ENCODE measurements at regions not wholly inside any gene's neighbourhood (a gene's known extent, or its start where the extent isn't known, plus 50 kb on each side); places are given as distances from the start of the nearest gene placed in this dataset.

GRCh38 chr21:21682172-21682571 is 684.0 kb downstream of the NCAM2 start:
- no peaks in the 10 kb centered on the region for H3K27me3 Mint-ChIP-seq
- intact Hi-C loops (cut with micrococcal nuclease): no loop called here
- no peak overlapping the region for H3K4me3 Mint-ChIP-seq
- H3K27ac Mint-ChIP-seq: no peak overlapping the region
- no peaks in the 10 kb centered on the region for H3K4me1 Mint-ChIP-seq
- no peak for DNase-seq
- no peaks in the 10 kb centered on the region for H3K36me3 Mint-ChIP-seq (ENCODE audit: low read depth)
- peaks cover 15% of the 10 kb centered on the region for H3K9me3 Mint-ChIP-seq

GRCh38 chr21:21688889-21689288 is 690.7 kb downstream of the NCAM2 start:
- Mint-ChIP-seq H3K27ac (no peak overlapping the region), H3K27me3 (no peaks in the 10 kb centered on the region), H3K4me3 (no peak overlapping the region), H3K36me3 (ENCODE audit: low read depth) (no peaks in the 10 kb centered on the region), H3K4me1 (no peaks in the 10 kb centered on the region), H3K9me3 (no peaks in the 10 kb centered on the region)
- intact Hi-C loops (cut with micrococcal nuclease): no loop called here
- DNase-seq: no peak

DNA sequence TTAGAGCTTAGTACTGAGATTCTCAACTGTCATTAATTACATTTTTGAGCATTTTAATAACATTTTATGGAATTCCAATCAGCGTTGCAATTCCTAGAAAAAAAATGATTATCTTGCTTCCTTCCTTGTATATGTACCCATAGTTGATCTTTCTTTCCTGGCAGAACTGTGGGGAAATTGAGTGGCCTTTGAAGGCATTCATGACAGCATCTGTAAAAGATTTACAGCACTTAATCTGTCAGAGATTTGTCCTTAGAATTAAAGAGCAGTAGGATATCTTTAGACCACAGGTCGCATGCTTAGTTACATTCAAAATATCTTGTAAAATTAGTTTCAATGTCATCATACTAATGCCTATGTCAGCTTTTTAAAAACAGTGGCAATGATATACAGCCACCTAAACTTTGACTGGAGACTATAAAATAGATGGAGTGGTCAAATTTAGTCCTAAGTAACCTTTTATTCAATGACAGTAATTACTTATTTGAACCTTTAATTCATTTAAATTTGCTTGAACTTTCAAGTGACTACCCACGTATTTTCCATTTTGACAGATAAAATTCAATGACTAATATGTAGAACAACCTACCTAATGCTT is 692.0 kb downstream of the NCAM2 start:
- no peak overlapping the region for H3K27ac Mint-ChIP-seq
- no peaks in the 10 kb centered on the region for H3K9me3 Mint-ChIP-seq
- no peak overlapping the region for H3K4me3 Mint-ChIP-seq
- H3K27me3 Mint-ChIP-seq: no peaks in the 10 kb centered on the region
- no peaks in the 10 kb centered on the region for H3K36me3 Mint-ChIP-seq (ENCODE audit: low read depth)
- DNase-seq: no peak
- intact Hi-C loops (cut with micrococcal nuclease): no loop called here
- no peaks in the 10 kb centered on the region for H3K4me1 Mint-ChIP-seq

GRCh38 chr21:21712748-21713520 is 714.7 kb downstream of the NCAM2 start:
- Mint-ChIP-seq H3K27ac (no peak overlapping the region), H3K36me3 (ENCODE audit: low read depth) (no peaks in the 10 kb centered on the region), H3K9me3 (no peaks in the 10 kb centered on the region), H3K27me3 (no peaks in the 10 kb centered on the region), H3K4me1 (no peaks in the 10 kb centered on the region), H3K4me3 (no peak overlapping the region)
- intact Hi-C loops (cut with micrococcal nuclease): no loop called here
- no peak for DNase-seq

DNA sequence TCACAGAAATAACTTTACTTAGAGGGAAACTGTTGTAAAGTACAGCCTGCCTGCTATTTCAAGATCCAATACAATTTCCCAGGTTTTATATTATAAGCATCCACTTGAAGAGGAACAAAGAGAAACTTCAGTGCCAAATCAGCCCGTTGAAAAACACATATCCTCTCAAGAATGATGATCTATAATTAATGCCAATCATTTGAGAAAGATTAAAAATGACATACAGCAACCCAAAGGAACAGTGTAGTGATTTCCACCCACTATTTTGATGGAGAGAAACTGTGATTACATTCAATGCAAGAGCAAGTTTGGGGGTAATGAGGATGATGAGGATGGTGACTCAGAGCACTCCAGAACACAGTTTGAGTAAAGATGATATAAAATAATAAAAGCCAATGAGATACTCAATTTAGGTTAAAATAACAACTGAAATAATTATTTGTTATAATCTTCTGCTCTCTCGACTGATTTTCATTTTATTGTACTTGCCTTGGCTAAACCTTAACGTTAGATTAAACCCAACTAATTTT is 715.5 kb downstream of the NCAM2 start:
- Mint-ChIP-seq H3K27ac (no peak overlapping the region), H3K9me3 (no peaks in the 10 kb centered on the region), H3K4me3 (no peak overlapping the region), H3K4me1 (no peaks in the 10 kb centered on the region), H3K27me3 (no peaks in the 10 kb centered on the region), H3K36me3 (ENCODE audit: low read depth) (no peaks in the 10 kb centered on the region)
- intact Hi-C loops (cut with micrococcal nuclease): no loop called here
- no peak for DNase-seq

- H3K27ac Mint-ChIP-seq: no peak overlapping the region
- H3K4me1 Mint-ChIP-seq: no peaks in the 10 kb centered on the region
- intact Hi-C loops (cut with micrococcal nuclease): no loop called here
- H3K4me3 Mint-ChIP-seq: no peak overlapping the region
- H3K9me3 Mint-ChIP-seq: no peaks in the 10 kb centered on the region
- H3K27me3 Mint-ChIP-seq: no peaks in the 10 kb centered on the region
- no peak for DNase-seq
- no peaks in the 10 kb centered on the region for H3K36me3 Mint-ChIP-seq (ENCODE audit: low read depth)
Measured at GRCh38 chr21:21714426-21714825, 716.2 kb downstream of the NCAM2 start.

DNA sequence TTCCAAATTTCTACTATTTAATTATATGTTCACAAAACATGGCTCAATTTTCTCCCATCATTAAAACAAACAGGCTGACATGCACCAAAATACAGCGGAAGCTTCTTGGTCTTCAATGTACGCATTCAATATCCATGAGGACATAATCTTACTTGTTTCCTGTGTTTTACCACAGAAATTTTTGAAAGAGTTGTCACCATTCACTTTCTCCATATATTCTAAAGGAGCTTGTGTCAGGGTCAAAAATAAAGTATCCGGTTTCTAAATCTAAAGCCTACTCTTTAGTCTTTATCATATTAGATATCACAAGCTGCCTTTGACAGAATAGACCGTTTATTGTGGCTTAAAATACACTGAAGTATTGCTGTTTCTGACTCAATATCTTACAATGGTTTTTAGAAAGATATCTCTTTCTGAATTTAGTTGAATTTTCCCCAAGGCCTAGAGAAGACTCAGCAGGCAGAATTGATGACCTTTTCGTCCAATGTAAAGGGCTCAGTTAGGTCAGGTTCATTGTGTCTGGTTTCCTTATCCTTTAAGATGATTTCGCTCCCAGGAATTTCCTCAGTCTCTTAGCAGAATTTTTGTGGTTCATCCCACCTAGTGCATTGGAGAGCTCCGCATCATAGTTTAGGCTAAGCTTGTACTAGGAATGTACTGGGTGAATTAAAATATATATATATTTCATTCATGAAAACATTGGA is 717.2 kb downstream of the NCAM2 start:
- no peaks in the 10 kb centered on the region for H3K9me3 Mint-ChIP-seq
- DNase-seq: no peak
- no peak overlapping the region for H3K4me3 Mint-ChIP-seq
- H3K27ac Mint-ChIP-seq: no peak overlapping the region
- no peaks in the 10 kb centered on the region for H3K4me1 Mint-ChIP-seq
- intact Hi-C loops (cut with micrococcal nuclease): no loop called here
- H3K27me3 Mint-ChIP-seq: no peaks in the 10 kb centered on the region
- no peaks in the 10 kb centered on the region for H3K36me3 Mint-ChIP-seq (ENCODE audit: low read depth)

- no peak overlapping the region for H3K27ac Mint-ChIP-seq
- DNase-seq: no peak
- H3K4me1 Mint-ChIP-seq: no peaks in the 10 kb centered on the region
- intact Hi-C loops (cut with micrococcal nuclease): no loop called here
- no peaks in the 10 kb centered on the region for H3K27me3 Mint-ChIP-seq
- no peaks in the 10 kb centered on the region for H3K36me3 Mint-ChIP-seq (ENCODE audit: low read depth)
- no peaks in the 10 kb centered on the region for H3K9me3 Mint-ChIP-seq
- no peak overlapping the region for H3K4me3 Mint-ChIP-seq
Measured at GRCh38 chr21:21722731-21723130, 724.5 kb downstream of the NCAM2 start.

- intact Hi-C loops (cut with micrococcal nuclease): no loop called here
- no peaks in the 10 kb centered on the region for H3K36me3 Mint-ChIP-seq (ENCODE audit: low read depth)
- peaks cover 8% of the 10 kb centered on the region for H3K9me3 Mint-ChIP-seq
- no peaks in the 10 kb centered on the region for H3K4me1 Mint-ChIP-seq
- no peak overlapping the region for H3K4me3 Mint-ChIP-seq
- DNase-seq: no peak
- no peaks in the 10 kb centered on the region for H3K27me3 Mint-ChIP-seq
- H3K27ac Mint-ChIP-seq: no peak overlapping the region
Measured at GRCh38 chr21:21730512-21730911, 732.3 kb downstream of the NCAM2 start.

GRCh38 chr21:21731626-21732025 is 733.4 kb downstream of the NCAM2 start:
- peaks cover 8% of the 10 kb centered on the region for H3K9me3 Mint-ChIP-seq
- H3K4me3 Mint-ChIP-seq: no peak overlapping the region
- H3K4me1 Mint-ChIP-seq: no peaks in the 10 kb centered on the region
- DNase-seq: no peak
- no peaks in the 10 kb centered on the region for H3K27me3 Mint-ChIP-seq
- intact Hi-C loops (cut with micrococcal nuclease): no loop called here
- H3K27ac Mint-ChIP-seq: no peak overlapping the region
- no peaks in the 10 kb centered on the region for H3K36me3 Mint-ChIP-seq (ENCODE audit: low read depth)

GRCh38 chr21:21734088-21734487 is 735.9 kb downstream of the NCAM2 start:
- intact Hi-C loops (cut with micrococcal nuclease): no loop called here
- Mint-ChIP-seq H3K4me1 (no peaks in the 10 kb centered on the region), H3K36me3 (ENCODE audit: low read depth) (no peaks in the 10 kb centered on the region), H3K27me3 (no peaks in the 10 kb centered on the region), H3K27ac (no peak overlapping the region), H3K9me3 (peaks cover 3% of the 10 kb centered on the region), H3K4me3 (no peak overlapping the region)
- no peak for DNase-seq

DNA sequence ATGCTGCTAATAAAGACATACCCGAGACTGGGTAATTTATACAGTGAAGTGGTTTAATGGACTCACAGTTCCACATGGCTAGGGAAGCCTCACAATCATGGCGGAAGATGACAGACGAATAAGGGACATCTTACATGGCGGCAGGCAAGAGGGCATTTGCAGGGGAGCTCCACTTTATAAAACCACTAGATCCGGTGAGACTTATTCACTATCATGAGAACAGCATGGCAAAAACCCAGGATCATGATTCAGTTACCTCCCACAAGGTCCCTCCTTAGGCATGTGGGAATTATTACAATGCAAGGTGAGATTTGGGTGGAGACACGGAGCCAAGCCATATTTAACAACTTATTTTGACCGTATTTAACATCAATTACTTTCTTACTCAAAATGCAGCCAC is 739.0 kb downstream of the NCAM2 start:
- intact Hi-C loops (cut with micrococcal nuclease): no loop called here
- Mint-ChIP-seq H3K4me3 (no peak overlapping the region), H3K27me3 (no peaks in the 10 kb centered on the region), H3K36me3 (ENCODE audit: low read depth) (no peaks in the 10 kb centered on the region), H3K27ac (no peak overlapping the region), H3K4me1 (no peaks in the 10 kb centered on the region), H3K9me3 (peaks cover 3% of the 10 kb centered on the region)
- no peak for DNase-seq

DNA sequence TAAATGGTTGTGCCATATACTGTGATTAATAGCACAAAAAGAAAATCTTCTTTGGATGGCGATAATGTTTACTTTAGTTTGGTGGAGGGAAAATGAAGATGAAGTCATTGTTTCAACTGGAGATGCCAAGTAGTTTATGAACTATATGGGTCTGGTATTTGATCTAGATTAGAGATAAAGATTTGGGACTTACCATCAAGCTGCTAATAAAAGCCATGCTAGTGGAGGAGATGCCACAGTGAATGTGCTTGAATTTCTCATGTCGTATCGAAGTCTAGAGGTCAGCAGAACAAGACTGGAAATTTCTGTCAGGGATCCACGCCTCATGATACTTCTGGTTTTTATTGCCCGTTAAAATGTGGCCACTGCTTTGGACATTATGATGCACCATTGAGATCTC is 742.0 kb downstream of the NCAM2 start:
- Mint-ChIP-seq H3K27me3 (no peaks in the 10 kb centered on the region), H3K9me3 (peaks cover 10% of the 10 kb centered on the region), H3K4me1 (no peaks in the 10 kb centered on the region), H3K4me3 (no peak overlapping the region), H3K36me3 (ENCODE audit: low read depth) (no peaks in the 10 kb centered on the region), H3K27ac (no peak overlapping the region)
- DNase-seq: no peak
- intact Hi-C loops (cut with micrococcal nuclease): no loop called here

- no peaks in the 10 kb centered on the region for H3K27me3 Mint-ChIP-seq
- no peak for DNase-seq
- no peak overlapping the region for H3K27ac Mint-ChIP-seq
- intact Hi-C loops (cut with micrococcal nuclease): no loop called here
- H3K9me3 Mint-ChIP-seq: peaks cover under 1% of the 10 kb centered on the region
- no peaks in the 10 kb centered on the region for H3K36me3 Mint-ChIP-seq (ENCODE audit: low read depth)
- H3K4me3 Mint-ChIP-seq: no peak overlapping the region
- no peaks in the 10 kb centered on the region for H3K4me1 Mint-ChIP-seq
Measured at GRCh38 chr21:21750124-21750825, 752.1 kb downstream of the NCAM2 start.
